Kidney tubule cell (primary cell): ENCODE measurements at regions not wholly inside any gene's neighbourhood (a gene's known extent, or its start where the extent isn't known, plus 50 kb on each side); places are given as distances from the start of the nearest gene placed in this dataset.
A peak's percentile ranks its signal among the peaks of the same experiment; 100 is the strongest.

Source experiments
- DNase-seq: peaks from one replicate; pipeline ENCODE4 v3.0.0-alpha.2; 2018; ENCODE audit warnings: low spot score

- DNase-seq: peak; percentile 1
These were observed 157.4 kb upstream of the CTNNB1 start for GRCh38 chr3:41041899-41042298.

GRCh38 chr3:41044523-41044922, 154.8 kb upstream of the CTNNB1 start:
- no peak for DNase-seq

- no peak for DNase-seq
These were observed 153.8 kb upstream of the CTNNB1 start for GRCh38 chr3:41045491-41045890.

GRCh38 chr3:41050144-41050543, 149.2 kb upstream of the CTNNB1 start:
- DNase-seq: no peak

- DNase-seq: peak; percentile 48
These were observed 146.1 kb upstream of the CTNNB1 start for GRCh38 chr3:41053220-41053619.

GRCh38 chr3:41060106-41060505, 139.2 kb upstream of the CTNNB1 start:
- no peak for DNase-seq

- no peak for DNase-seq
These were observed 135.2 kb upstream of the CTNNB1 start for GRCh38 chr3:41064070-41064469.

- no peak for DNase-seq
These were observed 134.8 kb upstream of the CTNNB1 start for GRCh38 chr3:41064526-41064925.

GRCh38 chr3:41065340-41065739, 134.0 kb upstream of the CTNNB1 start:
- no peak for DNase-seq

GRCh38 chr3:41073190-41073589, 126.1 kb upstream of the CTNNB1 start:
- no peak for DNase-seq

GRCh38 chr3:41075975-41076374, 123.3 kb upstream of the CTNNB1 start:
- DNase-seq: peak; percentile 23

- no peak for DNase-seq
These were observed 122.9 kb upstream of the CTNNB1 start for GRCh38 chr3:41076399-41076798.

- no peak for DNase-seq
These were observed 119.2 kb upstream of the CTNNB1 start for GRCh38 chr3:41080141-41080540.

- DNase-seq: no peak
These were observed 110.4 kb upstream of the CTNNB1 start for GRCh38 chr3:41088882-41089281.

GRCh38 chr3:41089566-41089965, 109.7 kb upstream of the CTNNB1 start:
- no peak for DNase-seq

GRCh38 chr3:41092844-41093243, 106.5 kb upstream of the CTNNB1 start:
- no peak for DNase-seq

- DNase-seq: no peak
These were observed 105.8 kb upstream of the CTNNB1 start for GRCh38 chr3:41093476-41093875.

GRCh38 chr3:41094351-41094750, 105.0 kb upstream of the CTNNB1 start:
- no peak for DNase-seq

GRCh38 chr3:41095702-41096101, 103.6 kb upstream of the CTNNB1 start:
- peak; percentile 23 for DNase-seq

- no peak for DNase-seq
These were observed 101.3 kb upstream of the CTNNB1 start for GRCh38 chr3:41097896-41098496.

- DNase-seq: no peak
These were observed 98.1 kb upstream of the CTNNB1 start for GRCh38 chr3:41101231-41101630.

GRCh38 chr3:41102053-41102556, 97.2 kb upstream of the CTNNB1 start:
- peak; percentile 40 for DNase-seq

- DNase-seq: peak; percentile 8
These were observed 96.6 kb upstream of the CTNNB1 start for GRCh38 chr3:41102750-41103149.

GRCh38 chr3:41103200-41103599, 96.1 kb upstream of the CTNNB1 start:
- no peak for DNase-seq
